Posterior vena cava (tissue), 2 donors: ENCODE measurements at regions not wholly inside any gene's neighbourhood (a gene's known extent, or its start where the extent isn't known, plus 50 kb on each side); places are given as distances from the start of the nearest gene placed in this dataset.
"Not testable (repeated sequence)": the region's sequence is repeated elsewhere in the genome, so short reads cannot be mapped to it uniquely, and the experiment has no call there.

Experiments used
- DNase-seq: peaks from one replicate; pipeline ENCODE4 v3.0.0-alpha.2; 2020; ENCODE audit warnings: low spot score
- intact Hi-C, 2 donors: fragments of 100-400 bp; cut with DNase I; formaldehyde crosslinking; loops; one replicate each; pipeline versions ENCODE4 v1.14.1 to v1.14.2; 2022 to 2023
- donor health status: DM: yes; HTN: yes; CAD: no.
- donor health status: DM: yes; HTN: yes; CAD: no.

- not testable (repeated sequence) for DNase-seq
Measured at GRCh38 chr6:122944936-122945335, 51.1 kb upstream of the CLVS2 start.

More at GRCh38 chr6:122944936-122945335, 51.1 kb upstream of the CLVS2 start:
- intact Hi-C loops: not testable (repeated sequence)
